ENCODE measurements at regions not wholly inside any gene's neighbourhood (a gene's known extent, or its start where the extent isn't known, plus 50 kb on each side); places are given as distances from the start of the nearest gene placed in this dataset.

DNA sequence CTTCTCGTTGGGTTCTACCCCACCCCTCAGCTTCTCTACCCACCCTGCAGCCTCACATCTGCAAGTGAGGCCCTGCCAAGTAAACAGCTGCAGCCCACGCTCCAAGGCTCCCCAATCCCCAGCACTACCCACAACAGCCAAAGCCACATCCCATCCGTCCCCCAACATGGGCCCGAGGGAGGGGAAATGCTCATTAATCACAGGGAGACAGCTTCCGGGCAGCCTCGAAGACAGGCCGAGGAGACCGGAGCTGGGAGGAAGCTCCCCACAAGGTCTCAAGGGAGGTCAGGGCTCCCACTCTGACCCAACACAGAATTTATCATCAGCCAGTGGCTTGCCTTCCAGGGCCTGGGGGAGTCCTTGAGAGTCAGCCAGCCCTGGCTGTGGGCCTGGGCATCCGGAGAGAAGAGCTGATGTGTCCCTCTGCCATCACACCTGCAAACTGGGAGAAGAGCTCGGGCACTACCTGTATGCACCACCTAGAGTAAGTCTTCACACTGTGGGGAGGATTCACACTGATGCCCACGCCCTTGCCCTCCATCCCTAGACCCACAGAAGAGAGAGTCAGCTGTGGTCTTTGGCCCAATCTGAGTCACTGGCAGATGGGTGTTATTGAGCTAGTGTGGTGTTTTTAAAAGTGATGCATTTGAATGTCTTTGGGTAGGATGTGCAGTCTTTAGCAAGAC is 115.5 kb upstream of the ZMIZ1 start:
- H3K27ac Mint-ChIP-seq: no peak overlapping the region
- H3K4me3 Mint-ChIP-seq: no peak overlapping the region
- no peaks in the 10 kb centered on the region for H3K36me3 Mint-ChIP-seq (ENCODE audit: low read depth)
- no peak for DNase-seq
- no peaks in the 10 kb centered on the region for H3K4me1 Mint-ChIP-seq (ENCODE audit: low read depth)
- intact Hi-C loops (cut with micrococcal nuclease): no loop called here
- H3K27me3 Mint-ChIP-seq (ENCODE audit: low read depth): no peaks in the 10 kb centered on the region
- H3K9me3 Mint-ChIP-seq: no peaks in the 10 kb centered on the region
- CTCF ChIA-PET: interaction anchor here (2.0 kb wide), 1 partner anchor 242 kb away, joined by 6 read pairs; no protein-coding TSS in a partner anchor

DNA sequence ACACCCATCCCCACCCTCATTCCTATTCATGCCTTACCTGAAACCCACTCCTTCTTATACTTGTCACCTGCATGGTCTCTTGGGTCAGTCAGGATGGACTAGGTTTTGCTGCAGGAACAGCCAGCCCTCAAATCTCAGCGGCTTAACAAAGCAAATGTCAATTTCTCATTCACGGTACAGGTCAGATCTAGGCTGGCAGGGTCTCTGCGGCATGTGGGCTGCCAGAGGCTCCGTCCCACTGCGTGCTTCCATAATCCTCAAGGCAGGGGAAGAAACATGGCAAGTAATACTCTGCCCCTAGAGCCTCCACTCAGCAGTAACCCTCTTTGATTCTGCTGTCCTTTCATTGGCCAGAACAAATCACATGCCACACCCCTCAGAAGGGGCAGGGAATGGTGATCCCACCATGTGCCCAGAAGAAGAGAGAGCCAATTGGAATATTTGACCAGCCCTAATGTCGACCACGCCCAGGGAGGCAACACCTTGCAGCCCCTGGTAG is 114.9 kb upstream of the ZMIZ1 start:
- no peaks in the 10 kb centered on the region for H3K9me3 Mint-ChIP-seq
- CTCF ChIA-PET: interaction anchor here (2.0 kb wide), 1 partner anchor 241 kb away, joined by 6 read pairs; no protein-coding TSS in a partner anchor
- no peak overlapping the region for H3K27ac Mint-ChIP-seq
- H3K4me3 Mint-ChIP-seq: no peak overlapping the region
- intact Hi-C loops (cut with micrococcal nuclease): no loop called here
- H3K36me3 Mint-ChIP-seq (ENCODE audit: low read depth): no peaks in the 10 kb centered on the region
- no peaks in the 10 kb centered on the region for H3K4me1 Mint-ChIP-seq (ENCODE audit: low read depth)
- no peak for DNase-seq
- H3K27me3 Mint-ChIP-seq (ENCODE audit: low read depth): no peaks in the 10 kb centered on the region

DNA sequence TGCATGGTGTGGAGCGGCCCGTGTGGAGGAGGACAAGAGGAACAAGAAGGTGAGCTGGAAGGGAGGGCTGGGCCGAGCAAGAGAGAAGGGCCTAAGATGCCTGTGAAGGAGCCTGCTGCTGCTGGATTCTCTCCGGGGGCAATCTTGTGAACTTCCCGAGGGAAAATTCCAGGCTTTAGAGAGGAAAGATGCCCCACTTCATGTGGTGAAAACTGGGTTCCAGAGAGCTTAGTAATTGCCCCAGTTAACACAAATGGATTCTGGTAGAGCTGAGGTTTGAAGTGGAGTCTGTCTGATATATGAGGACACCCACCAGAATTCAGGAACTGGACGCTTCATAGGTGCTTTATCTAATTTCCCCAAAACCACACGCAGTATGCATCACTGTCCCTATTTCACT is 114.1 kb upstream of the ZMIZ1 start:
- CTCF ChIA-PET: no interaction called here
- Mint-ChIP-seq H3K27ac (no peak overlapping the region), H3K36me3 (ENCODE audit: low read depth) (no peaks in the 10 kb centered on the region), H3K27me3 (ENCODE audit: low read depth) (no peaks in the 10 kb centered on the region), H3K4me3 (no peak overlapping the region), H3K9me3 (no peaks in the 10 kb centered on the region), H3K4me1 (ENCODE audit: low read depth) (no peaks in the 10 kb centered on the region)
- DNase-seq: no peak
- intact Hi-C loops (cut with micrococcal nuclease): no loop called here

DNA sequence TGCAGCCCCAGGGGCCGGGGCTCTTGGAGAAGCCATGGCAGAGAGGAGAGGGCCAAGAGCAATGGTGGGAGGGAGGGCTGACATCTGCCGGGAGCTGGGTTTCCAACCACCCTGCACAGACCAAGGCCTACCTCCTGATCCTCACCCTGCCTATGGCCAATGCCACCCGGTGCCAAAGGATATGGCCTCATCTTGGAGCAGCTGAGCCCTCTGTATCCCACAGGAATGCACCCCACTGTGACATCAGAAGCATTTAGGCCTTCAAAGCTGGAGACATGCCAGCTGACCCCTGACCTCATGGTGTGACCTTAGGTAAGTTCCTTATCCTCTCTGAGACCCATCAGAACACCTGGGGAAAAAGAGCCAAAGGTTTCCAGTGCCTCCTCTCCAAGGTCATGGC is 113.6 kb upstream of the ZMIZ1 start:
- Mint-ChIP-seq H3K27ac (no peak overlapping the region), H3K27me3 (ENCODE audit: low read depth) (no peaks in the 10 kb centered on the region), H3K4me1 (ENCODE audit: low read depth) (no peaks in the 10 kb centered on the region), H3K9me3 (no peaks in the 10 kb centered on the region), H3K4me3 (no peak overlapping the region), H3K36me3 (ENCODE audit: low read depth) (no peaks in the 10 kb centered on the region)
- no peak for DNase-seq
- intact Hi-C loops (cut with micrococcal nuclease): no loop called here
- CTCF ChIA-PET: no interaction called here

DNA sequence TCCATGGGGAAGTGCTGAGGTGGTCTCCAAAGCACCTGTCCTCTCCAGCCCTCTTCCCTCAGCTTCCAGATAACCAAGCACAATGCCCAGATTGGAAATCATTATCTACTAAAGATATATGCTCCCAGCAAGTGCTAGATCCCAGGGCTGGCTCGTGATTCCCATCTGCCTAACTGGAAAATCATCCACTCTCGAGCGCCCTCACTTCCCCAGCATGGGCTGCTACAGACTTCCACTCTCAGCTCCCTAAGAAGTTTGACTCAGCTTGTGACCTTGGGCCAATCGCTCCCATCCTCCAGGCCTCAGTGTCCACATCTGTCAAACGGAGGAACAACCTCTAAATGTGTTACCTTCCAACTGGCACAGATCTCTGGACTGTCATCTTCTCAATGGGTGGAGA is 112.4 kb upstream of the ZMIZ1 start:
- intact Hi-C loops (cut with micrococcal nuclease): no loop called here
- no peak for DNase-seq
- H3K9me3 Mint-ChIP-seq: no peaks in the 10 kb centered on the region
- no peaks in the 10 kb centered on the region for H3K4me1 Mint-ChIP-seq (ENCODE audit: low read depth)
- CTCF ChIA-PET: no interaction called here
- H3K27ac Mint-ChIP-seq: no peak overlapping the region
- H3K27me3 Mint-ChIP-seq (ENCODE audit: low read depth): no peaks in the 10 kb centered on the region
- H3K4me3 Mint-ChIP-seq: no peak overlapping the region
- H3K36me3 Mint-ChIP-seq (ENCODE audit: low read depth): no peaks in the 10 kb centered on the region

- Mint-ChIP-seq H3K4me3 (no peak overlapping the region), H3K36me3 (ENCODE audit: low read depth) (no peaks in the 10 kb centered on the region), H3K4me1 (ENCODE audit: low read depth) (no peaks in the 10 kb centered on the region), H3K27me3 (ENCODE audit: low read depth) (no peaks in the 10 kb centered on the region), H3K9me3 (no peaks in the 10 kb centered on the region), H3K27ac (no peak overlapping the region)
- DNase-seq: no peak
- intact Hi-C loops (cut with micrococcal nuclease): no loop called here
- CTCF ChIA-PET: no interaction called here
Measured at GRCh38 chr10:78957471-78958039, 111.2 kb upstream of the ZMIZ1 start.

DNA sequence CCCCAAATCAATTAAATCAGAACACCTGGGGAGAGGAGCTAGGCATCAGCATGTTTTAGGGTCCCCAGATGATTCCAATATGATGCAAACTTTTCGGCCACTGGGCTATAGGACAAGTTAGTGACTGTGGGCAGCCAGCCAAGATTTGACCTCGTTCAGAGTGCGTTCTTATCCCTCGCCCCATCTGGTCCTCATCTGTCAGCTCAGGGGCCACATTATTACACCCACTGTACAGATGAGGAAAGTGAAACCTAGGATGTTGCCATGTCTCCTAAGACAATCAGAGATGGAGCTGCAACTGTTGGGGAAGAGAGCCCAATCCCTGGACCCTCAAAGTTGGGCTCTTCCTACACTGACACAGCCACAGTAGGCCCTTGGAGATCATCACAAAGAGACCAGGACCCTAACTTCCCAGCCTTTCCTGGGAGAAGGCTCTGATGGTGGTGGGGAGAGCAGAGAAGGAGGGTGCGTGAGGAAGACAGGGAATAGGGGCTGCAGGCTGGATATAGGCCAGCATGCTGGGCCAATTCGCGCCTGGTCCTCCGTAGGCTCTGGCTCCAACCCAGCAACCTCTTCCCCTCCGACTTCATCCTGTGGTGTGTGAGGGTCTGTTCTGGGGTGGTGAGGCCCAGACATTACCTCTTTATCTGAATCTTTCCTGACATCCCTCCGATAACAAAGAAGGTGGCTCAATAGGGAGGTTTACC is 109.4 kb upstream of the ZMIZ1 start:
- Mint-ChIP-seq H3K9me3 (no peaks in the 10 kb centered on the region), H3K27ac (no peak overlapping the region), H3K4me1 (ENCODE audit: low read depth) (no peaks in the 10 kb centered on the region), H3K4me3 (no peak overlapping the region), H3K36me3 (ENCODE audit: low read depth) (no peaks in the 10 kb centered on the region), H3K27me3 (ENCODE audit: low read depth) (no peaks in the 10 kb centered on the region)
- CTCF ChIA-PET: interaction anchor here (1.4 kb wide), 1 partner anchor 15 kb away, joined by 4 read pairs; no protein-coding TSS in a partner anchor
- intact Hi-C loops (cut with micrococcal nuclease): no loop called here
- DNase-seq: no peak

DNA sequence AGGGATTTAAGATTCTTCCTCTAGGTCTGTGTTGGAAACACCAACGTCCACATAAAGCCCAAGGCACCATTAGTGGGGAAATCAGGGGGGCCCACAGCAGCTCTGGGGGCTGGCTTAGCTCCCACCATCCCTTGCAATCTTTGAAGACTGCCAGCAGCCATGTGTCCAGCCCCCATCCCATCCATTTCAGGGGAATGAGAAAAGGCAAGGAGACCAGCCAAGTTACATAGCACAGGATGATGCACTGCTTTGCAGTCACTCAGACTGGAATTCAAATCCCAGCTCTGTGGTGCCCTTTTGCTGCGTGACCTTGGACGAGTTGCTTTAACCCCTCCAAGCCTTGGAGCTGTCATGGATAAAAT is 108.9 kb upstream of the ZMIZ1 start:
- H3K27me3 Mint-ChIP-seq (ENCODE audit: low read depth): no peaks in the 10 kb centered on the region
- no peak for DNase-seq
- H3K4me1 Mint-ChIP-seq (ENCODE audit: low read depth): no peaks in the 10 kb centered on the region
- no peaks in the 10 kb centered on the region for H3K9me3 Mint-ChIP-seq
- H3K27ac Mint-ChIP-seq: no peak overlapping the region
- no peak overlapping the region for H3K4me3 Mint-ChIP-seq
- intact Hi-C loops (cut with micrococcal nuclease): no loop called here
- CTCF ChIA-PET: no interaction called here
- no peaks in the 10 kb centered on the region for H3K36me3 Mint-ChIP-seq (ENCODE audit: low read depth)

GRCh38 chr10:78960316-78960800 is 108.4 kb upstream of the ZMIZ1 start:
- intact Hi-C loops (cut with micrococcal nuclease): no loop called here
- CTCF ChIA-PET: no interaction called here
- Mint-ChIP-seq H3K4me1 (ENCODE audit: low read depth) (no peaks in the 10 kb centered on the region), H3K9me3 (no peaks in the 10 kb centered on the region), H3K27ac (no peak overlapping the region), H3K27me3 (ENCODE audit: low read depth) (no peaks in the 10 kb centered on the region), H3K4me3 (no peak overlapping the region), H3K36me3 (ENCODE audit: low read depth) (no peaks in the 10 kb centered on the region)
- DNase-seq: no peak

- DNase-seq: no peak
- Mint-ChIP-seq H3K27me3 (ENCODE audit: low read depth) (no peaks in the 10 kb centered on the region), H3K36me3 (ENCODE audit: low read depth) (no peaks in the 10 kb centered on the region), H3K9me3 (no peaks in the 10 kb centered on the region), H3K4me1 (ENCODE audit: low read depth) (no peaks in the 10 kb centered on the region), H3K27ac (no peak overlapping the region), H3K4me3 (no peak overlapping the region)
- intact Hi-C loops (cut with micrococcal nuclease): no loop called here
- CTCF ChIA-PET: interaction anchor here (1.0 kb wide), 1 partner anchor 12 kb away, joined by 3 read pairs; no protein-coding TSS in a partner anchor
Measured at GRCh38 chr10:78961760-78962159, 107.0 kb upstream of the ZMIZ1 start.

DNA sequence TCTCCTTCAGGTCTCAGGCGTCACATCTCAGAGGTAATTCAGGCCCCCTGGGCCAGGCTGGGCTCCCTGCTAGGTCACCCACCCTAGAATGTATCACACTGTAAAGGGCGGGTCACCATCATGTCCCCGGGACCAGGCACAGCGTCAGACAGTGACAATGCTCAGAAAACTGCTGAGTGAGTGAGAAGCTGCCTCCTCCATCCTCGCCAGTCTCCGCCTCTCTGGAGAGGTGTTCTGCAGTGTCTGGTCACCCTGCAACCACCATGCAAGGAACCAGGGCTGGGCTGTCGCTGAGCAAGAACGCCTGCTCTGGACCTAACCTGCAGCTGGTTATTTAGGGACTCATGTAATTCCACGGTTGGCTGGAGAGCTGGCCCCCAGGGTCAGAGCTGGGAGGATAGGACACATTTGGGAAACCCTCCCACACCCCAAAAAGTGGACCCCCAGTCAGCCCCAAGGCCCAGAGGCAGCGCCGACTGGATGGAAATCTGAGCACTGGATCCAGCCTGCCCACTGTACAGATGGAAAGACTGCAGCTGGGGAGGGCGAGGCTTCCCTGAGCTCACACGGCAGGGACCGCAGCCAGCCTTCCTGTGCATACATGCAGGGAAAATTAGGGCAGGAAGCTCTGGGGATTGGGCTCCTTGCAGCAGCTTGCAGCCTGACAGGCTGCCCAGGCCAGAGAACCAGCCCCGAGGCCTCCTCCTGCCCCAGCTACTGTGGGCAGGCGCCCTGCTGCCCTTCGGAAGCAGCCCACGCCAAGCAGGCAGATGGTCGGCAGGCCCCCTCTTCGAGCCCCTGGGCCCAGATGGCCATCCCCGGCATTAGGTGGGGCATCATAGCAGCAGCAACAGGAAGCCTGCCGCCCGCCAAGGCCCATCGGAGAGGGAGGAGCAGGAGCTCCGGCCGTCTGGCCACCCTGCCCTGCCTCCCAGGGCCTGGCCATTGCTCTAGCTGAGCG is 105.4 kb upstream of the ZMIZ1 start:
- Mint-ChIP-seq H3K27ac (no peak overlapping the region), H3K4me1 (ENCODE audit: low read depth) (no peaks in the 10 kb centered on the region), H3K9me3 (no peaks in the 10 kb centered on the region), H3K27me3 (ENCODE audit: low read depth) (no peaks in the 10 kb centered on the region), H3K4me3 (no peak overlapping the region), H3K36me3 (ENCODE audit: low read depth) (no peaks in the 10 kb centered on the region)
- CTCF ChIA-PET: interaction anchor here (1.0 to 1.2 kb wide), 2 partner anchors 10 to 127 kb away, joined by 3 read pairs; no protein-coding TSS in a partner anchor
- intact Hi-C loops (cut with micrococcal nuclease): no loop called here
- no peak for DNase-seq

Data from activated naive CD4-positive, alpha-beta T cell treated with anti-CD3 and anti-CD28 coated beads for 36 hours (primary cell).